H1 (cell line): ENCODE measurements at regions not wholly inside any gene's neighbourhood (a gene's known extent, or its start where the extent isn't known, plus 50 kb on each side); places are given as distances from the start of the nearest gene placed in this dataset.

Experiments
- CTCF ChIA-PET: fragments of 300-600 bp; sonication (Branson Sonifier 250); formaldehyde crosslinking; loops from one replicate; lab custom pipeline; 2021; ENCODE audit not compliant: partially characterized antibody; lab: Charles Lee
- POLR2A ChIA-PET: fragments of 300-600 bp; sonication (Branson Sonifier 250); formaldehyde crosslinking; loops from one replicate; lab custom pipeline; 2021; ENCODE audit warnings: inconsistent platforms; ENCODE audit not compliant: partially characterized antibody; lab: Charles Lee
- DNase-seq, 2 experiments: peaks; one replicate each; pipeline versions ENCODE4 v3.0.0 to v3.0.0-alpha.2; 2010 to 2022; ENCODE audit warnings: low spot score in 2 of 2, low read depth in 1 of 2, mixed read lengths in 1 of 2
- FAIRE-seq: peaks from 2 replicates; lab custom pipeline; 2011; peaks lifted over from hg19 to GRCh38; lab: Jason Lieb, UNC
- H2AFZ ChIP-seq: 2 replicates; pipeline ENCODE4 v1.8.1; 2012; ENCODE audit warnings: low read length, inconsistent platforms
- H2AK5ac ChIP-seq: 2 replicates; pipeline ENCODE4 v1.6.1; 2013; ENCODE audit warnings: low read depth, low read length
- H2BK120ac ChIP-seq: replicated peaks from 2 replicates; pipeline ENCODE3; 2013; ENCODE audit warnings: low read depth, low read length, inconsistent platforms
- H2BK12ac ChIP-seq: 2 replicates; pipeline ENCODE4 v1.6.1; 2013; ENCODE audit warnings: low read depth, low read length
- H2BK15ac ChIP-seq: 2 replicates; pipeline ENCODE4 v1.6.1; 2013; ENCODE audit warnings: low read length
- H2BK20ac ChIP-seq: 2 replicates; pipeline ENCODE4 v1.6.1; 2013; ENCODE audit warnings: low read length
- H2BK5ac ChIP-seq: 2 replicates; pipeline ENCODE4 v1.6.1; 2013; ENCODE audit warnings: low read depth, low read length
- H3K14ac ChIP-seq: 2 replicates; pipeline ENCODE4 v1.6.1; 2013; ENCODE audit warnings: inconsistent platforms; ENCODE audit not compliant: insufficient read length
- H3K18ac ChIP-seq: 2 replicates; pipeline ENCODE4 v1.6.1; 2013; ENCODE audit warnings: low read length; ENCODE audit errors: extremely low read depth
- H3K23ac ChIP-seq: 2 replicates; pipeline ENCODE4 v1.6.1; 2013; ENCODE audit warnings: inconsistent platforms; ENCODE audit not compliant: insufficient read length
- H3K23me2 ChIP-seq: 2 replicates; pipeline ENCODE4 v1.6.1; 2013; ENCODE audit warnings: low read depth, low read length
- H3K27ac ChIP-seq: 2 replicates; pipeline ENCODE4 v1.6.1; 2011; ENCODE audit warnings: low read depth, low read length, inconsistent platforms
- H3K27me3 ChIP-seq, 4 experiments: replicated peaks in 1 of 4; 1 replicate in 1 of 4; 2 replicates in 3 of 4; pipeline versions ENCODE4 v1.6.1 to v1.8.1; 2011 to 2013; ENCODE audit warnings: low read length in 3 of 4, mild to moderate bottlenecking in 3 of 4, inconsistent platforms in 2 of 4, mixed read lengths in 2 of 4, moderate library complexity in 1 of 4; ENCODE audit not compliant: control insufficient read depth in 3 of 4, insufficient read depth in 3 of 4; ENCODE audit errors: extremely low read depth in 1 of 4
- H3K36me3 ChIP-seq, 4 experiments: 2 replicates each; pipeline versions ENCODE4 v1.6.1 to v1.8.1; 2011 to 2013; ENCODE audit warnings: mild to moderate bottlenecking in 4 of 4, low read length in 3 of 4, moderate library complexity in 2 of 4, control low read depth in 1 of 4, inconsistent platforms in 1 of 4; ENCODE audit not compliant: insufficient read depth in 4 of 4, control insufficient read depth in 2 of 4
- H3K4ac ChIP-seq: replicated peaks from 2 replicates; pipeline ENCODE3; 2013; ENCODE audit warnings: low read length, low read depth, mixed read lengths, inconsistent platforms; ENCODE audit not compliant: insufficient read length
- H3K4me1 ChIP-seq, 4 experiments: replicated peaks in 1 of 4; 1 replicate in 1 of 4; 2 replicates in 3 of 4; pipeline versions ENCODE4 v1.6.1 to v1.8.1; 2011 to 2013; ENCODE audit warnings: low read length in 3 of 4, inconsistent platforms in 2 of 4, mixed read lengths in 1 of 4; ENCODE audit not compliant: insufficient read depth in 4 of 4, control insufficient read depth in 3 of 4
- H3K4me2 ChIP-seq, 2 experiments: 2 replicates each; pipeline versions ENCODE4 v1.6.1 to v1.8.1; 2011 to 2013; ENCODE audit warnings: low read depth in 2 of 2, low read length in 2 of 2, control low read depth in 1 of 2, inconsistent platforms in 1 of 2, mild to moderate bottlenecking in 1 of 2; ENCODE audit not compliant: insufficient read depth in 1 of 2
- H3K4me3 ChIP-seq, 4 experiments: fragments of 200-600, 300-600 bp in 1 of 4; sonication (generic), shearing (Covaris generic), sonication (Bioruptor Twin) in 1 of 4; 2 replicates each; pipeline versions ENCODE4 v1.5.1 to v1.8.1; 2011 to 2016; ENCODE audit warnings: low read length in 4 of 4, low read depth in 3 of 4, control low read depth in 2 of 4, inconsistent platforms in 2 of 4, mild to moderate bottlenecking in 2 of 4, mixed read lengths in 1 of 4, moderate library complexity in 1 of 4; ENCODE audit not compliant: insufficient read depth in 2 of 4; ENCODE audit errors: extremely low read depth in 1 of 4
- H3K56ac ChIP-seq: replicated peaks from 2 replicates; pipeline ENCODE3; 2013; ENCODE audit warnings: low read depth, mild to moderate bottlenecking, mixed read lengths, low read length, inconsistent platforms; ENCODE audit not compliant: insufficient read length
- H3K79me1 ChIP-seq: 2 replicates; pipeline ENCODE4 v1.6.1; 2013; ENCODE audit warnings: low read depth, low read length, control low read depth
- H3K79me2 ChIP-seq, 2 experiments: 2 replicates each; pipeline versions ENCODE4 v1.6.1 to v1.8.1; 2012 to 2013; ENCODE audit warnings: low read length in 2 of 2, mild to moderate bottlenecking in 2 of 2, inconsistent platforms in 1 of 2; ENCODE audit not compliant: insufficient read depth in 2 of 2, control insufficient read depth in 1 of 2
- H3K9ac ChIP-seq, 4 experiments: replicated peaks in 1 of 4; 1 replicate in 1 of 4; 2 replicates in 3 of 4; pipeline versions ENCODE4 v1.6.1 to v1.8.1; 2011 to 2013; ENCODE audit warnings: low read depth in 3 of 4, low read length in 3 of 4, control low read depth in 2 of 4, mild to moderate bottlenecking in 2 of 4, moderate library complexity in 2 of 4, inconsistent platforms in 1 of 4; ENCODE audit errors: extremely low read depth in 1 of 4
- H3K9me3 ChIP-seq, 2 experiments: 2 replicates each; pipeline versions ENCODE4 v1.6.1 to v1.8.1; 2012 to 2013; ENCODE audit warnings: mild to moderate bottlenecking in 2 of 2, moderate library complexity in 2 of 2, control low read depth in 1 of 2, inconsistent platforms in 1 of 2, low read depth in 1 of 2, low read length in 1 of 2, mixed read lengths in 1 of 2; ENCODE audit not compliant: insufficient read depth in 2 of 2
- H4K20me1 ChIP-seq, 2 experiments: replicated peaks in 1 of 2; 2 replicates each; pipeline versions ENCODE3 to v1.8.1; 2011 to 2013; ENCODE audit warnings: inconsistent platforms in 2 of 2, low read length in 2 of 2, mild to moderate bottlenecking in 1 of 2; ENCODE audit not compliant: insufficient read depth in 2 of 2, control insufficient read depth in 1 of 2
- H4K5ac ChIP-seq: 2 replicates; pipeline ENCODE4 v1.6.1; 2013; ENCODE audit warnings: low read length, low read depth, mixed read lengths, inconsistent platforms; ENCODE audit not compliant: insufficient read length
- H4K8ac ChIP-seq: 2 replicates; pipeline ENCODE4 v1.8.0; 2013; ENCODE audit warnings: mild to moderate bottlenecking, moderate library complexity, low read length, inconsistent platforms; ENCODE audit not compliant: insufficient read depth; ENCODE audit errors: extremely low read depth
- H4K91ac ChIP-seq: replicated peaks from 2 replicates; pipeline ENCODE3; 2013; ENCODE audit warnings: low read length, mixed read lengths, inconsistent platforms; ENCODE audit not compliant: insufficient read length
- ASH2L ChIP-seq: fragments of 200-600, 300-600 bp; sonication (generic); IDR thresholded peaks from one replicate; pipeline ENCODE4 v1.7.1; 2017; ENCODE audit warnings: low read length
- ATF2 ChIP-seq: IDR thresholded peaks from 2 replicates; pipeline ENCODE4 v1.6.1; 2012; ENCODE audit warnings: low read length, inconsistent platforms
- BACH1 ChIP-seq: IDR thresholded peaks from 2 replicates; pipeline ENCODE4 v1.6.1; 2012; ENCODE audit warnings: low read length, improper control_type of control experiment
- BRCA1 ChIP-seq: IDR thresholded peaks from 2 replicates; pipeline ENCODE4 v1.6.1; 2012; ENCODE audit warnings: low read depth, low read length, improper control_type of control experiment
- POU5F1 ChIP-seq: IDR thresholded peaks from 2 replicates; pipeline ENCODE4 v1.6.1; 2011; ENCODE audit warnings: low read depth, mild to moderate bottlenecking, low read length, moderate library complexity
- RBBP5 ChIP-seq: IDR thresholded peaks from 2 replicates; pipeline ENCODE4 v1.7.1; 2012; ENCODE audit warnings: low read depth, mild to moderate bottlenecking, inconsistent platforms, low read length, moderate library complexity, borderline replicate concordance
- SP4 ChIP-seq: IDR thresholded peaks from 2 replicates; pipeline ENCODE4 v1.6.1; 2012; ENCODE audit warnings: low read length, inconsistent platforms
- WGBS, 2 experiments: shearing (Covaris generic) in 1 of 2; methylation state at CpG; one replicate each; pipeline versions ENCODE4 v1.1.6 to v1.1.7; 2013 to 2015; ENCODE audit warnings: low lambda C conversion rate in 2 of 2, mixed read lengths in 2 of 2, inconsistent platforms in 1 of 2, low coverage in 1 of 2, missing lambda C conversion rate in 1 of 2; ENCODE audit not compliant: insufficient replicate concordance in 2 of 2, insufficient coverage in 1 of 2, insufficient read length in 1 of 2; ENCODE audit errors: extremely low coverage in 1 of 2, missing lambda C conversion rate in 1 of 2; 5-methylcytosine and 5-hydroxymethylcytosine counted together

- no peaks in the 10 kb centered on the region for H3K27me3 ChIP-seq
- no peaks in the 10 kb centered on the region; a peak in 1 of 4 replicates for H3K9me3 ChIP-seq
- CTCF ChIA-PET = no interaction called here
- no peak overlapping the region for H4K91ac ChIP-seq
- no peaks in the 10 kb centered on the region for H3K79me1 ChIP-seq
- H3K14ac ChIP-seq = no peak overlapping the region
- no peak overlapping the region for H2AK5ac ChIP-seq
- H4K5ac ChIP-seq = no peak overlapping the region
- H3K56ac ChIP-seq = no peak overlapping the region
- H3K4me2 ChIP-seq = no peak overlapping the region
- no peak overlapping the region for H3K23ac ChIP-seq
- DNase-seq (no peak), FAIRE-seq (no peak)
- H4K8ac ChIP-seq = no peak overlapping the region
- no peaks in the 10 kb centered on the region for H3K23me2 ChIP-seq
- POLR2A ChIA-PET = no interaction called here
- no peak overlapping the region for H2BK15ac ChIP-seq
- H2BK5ac ChIP-seq = no peak overlapping the region
- no peaks in the 10 kb centered on the region for H3K36me3 ChIP-seq
- H2BK20ac ChIP-seq = no peak overlapping the region
- H3K9ac ChIP-seq = no peak overlapping the region
- H3K79me2 ChIP-seq = no peaks in the 10 kb centered on the region
- H2BK120ac ChIP-seq = no peak overlapping the region
- no peak overlapping the region for H3K4ac ChIP-seq
- no peak overlapping the region for H3K4me3 ChIP-seq
- H4K20me1 ChIP-seq = no peaks in the 10 kb centered on the region
- no peak overlapping the region for H2AFZ ChIP-seq
- H3K27ac ChIP-seq = no peak overlapping the region
- WGBS, 2 experiments = 98% methylated on average over 16 of the region's 16 CpGs; no CpG with 5 or more reads in 1 of the 2 experiments
- no peak overlapping the region for H2BK12ac ChIP-seq
- no peaks in the 10 kb centered on the region for H3K4me1 ChIP-seq
- no peak overlapping the region for H3K18ac ChIP-seq
- TF ChIP-seq BACH1 (no peak), ATF2 (no peak), SP4 (no peak), POU5F1 (no peak), ASH2L (no peak), RBBP5 (no peak), BRCA1 (no peak)
Observed at GRCh38 chr18:78928076-78928475, 51.5 kb upstream of the SALL3 start.
